H1 (cell line): ENCODE measurements at regions not wholly inside any gene's neighbourhood (a gene's known extent, or its start where the extent isn't known, plus 50 kb on each side); places are given as distances from the start of the nearest gene placed in this dataset.

Source experiments
- CTCF ChIA-PET: fragments of 300-600 bp; sonication (Branson Sonifier 250); formaldehyde crosslinking; loops from one replicate; lab custom pipeline; 2021; ENCODE audit not compliant: partially characterized antibody; lab: Charles Lee
- POLR2A ChIA-PET: fragments of 300-600 bp; sonication (Branson Sonifier 250); formaldehyde crosslinking; loops from one replicate; lab custom pipeline; 2021; ENCODE audit warnings: inconsistent platforms; ENCODE audit not compliant: partially characterized antibody; lab: Charles Lee
- DNase-seq, 2 experiments: peaks; one replicate each; pipeline versions ENCODE4 v3.0.0 to v3.0.0-alpha.2; 2010 to 2022; ENCODE audit warnings: low spot score in 2 of 2, low read depth in 1 of 2, mixed read lengths in 1 of 2
- FAIRE-seq: peaks from 2 replicates; lab custom pipeline; 2011; peaks lifted over from hg19 to GRCh38; lab: Jason Lieb, UNC
- H2AFZ ChIP-seq: 2 replicates; pipeline ENCODE4 v1.8.1; 2012; ENCODE audit warnings: low read length, inconsistent platforms
- H2AK5ac ChIP-seq: 2 replicates; pipeline ENCODE4 v1.6.1; 2013; ENCODE audit warnings: low read depth, low read length
- H2BK120ac ChIP-seq: replicated peaks from 2 replicates; pipeline ENCODE3; 2013; ENCODE audit warnings: low read depth, low read length, inconsistent platforms
- H2BK12ac ChIP-seq: 2 replicates; pipeline ENCODE4 v1.6.1; 2013; ENCODE audit warnings: low read depth, low read length
- H2BK15ac ChIP-seq: 2 replicates; pipeline ENCODE4 v1.6.1; 2013; ENCODE audit warnings: low read length
- H2BK20ac ChIP-seq: 2 replicates; pipeline ENCODE4 v1.6.1; 2013; ENCODE audit warnings: low read length
- H2BK5ac ChIP-seq: 2 replicates; pipeline ENCODE4 v1.6.1; 2013; ENCODE audit warnings: low read depth, low read length
- H3K14ac ChIP-seq: 2 replicates; pipeline ENCODE4 v1.6.1; 2013; ENCODE audit warnings: inconsistent platforms; ENCODE audit not compliant: insufficient read length
- H3K18ac ChIP-seq: 2 replicates; pipeline ENCODE4 v1.6.1; 2013; ENCODE audit warnings: low read length; ENCODE audit errors: extremely low read depth
- H3K23ac ChIP-seq: 2 replicates; pipeline ENCODE4 v1.6.1; 2013; ENCODE audit warnings: inconsistent platforms; ENCODE audit not compliant: insufficient read length
- H3K23me2 ChIP-seq: 2 replicates; pipeline ENCODE4 v1.6.1; 2013; ENCODE audit warnings: low read depth, low read length
- H3K27ac ChIP-seq: 2 replicates; pipeline ENCODE4 v1.6.1; 2011; ENCODE audit warnings: low read depth, low read length, inconsistent platforms
- H3K27me3 ChIP-seq, 4 experiments: replicated peaks in 1 of 4; 1 replicate in 1 of 4; 2 replicates in 3 of 4; pipeline versions ENCODE4 v1.6.1 to v1.8.1; 2011 to 2013; ENCODE audit warnings: low read length in 3 of 4, mild to moderate bottlenecking in 3 of 4, inconsistent platforms in 2 of 4, mixed read lengths in 2 of 4, moderate library complexity in 1 of 4; ENCODE audit not compliant: control insufficient read depth in 3 of 4, insufficient read depth in 3 of 4; ENCODE audit errors: extremely low read depth in 1 of 4
- H3K36me3 ChIP-seq, 4 experiments: 2 replicates each; pipeline versions ENCODE4 v1.6.1 to v1.8.1; 2011 to 2013; ENCODE audit warnings: mild to moderate bottlenecking in 4 of 4, low read length in 3 of 4, moderate library complexity in 2 of 4, control low read depth in 1 of 4, inconsistent platforms in 1 of 4; ENCODE audit not compliant: insufficient read depth in 4 of 4, control insufficient read depth in 2 of 4
- H3K4ac ChIP-seq: replicated peaks from 2 replicates; pipeline ENCODE3; 2013; ENCODE audit warnings: low read length, low read depth, mixed read lengths, inconsistent platforms; ENCODE audit not compliant: insufficient read length
- H3K4me1 ChIP-seq, 4 experiments: replicated peaks in 1 of 4; 1 replicate in 1 of 4; 2 replicates in 3 of 4; pipeline versions ENCODE4 v1.6.1 to v1.8.1; 2011 to 2013; ENCODE audit warnings: low read length in 3 of 4, inconsistent platforms in 2 of 4, mixed read lengths in 1 of 4; ENCODE audit not compliant: insufficient read depth in 4 of 4, control insufficient read depth in 3 of 4
- H3K4me2 ChIP-seq, 2 experiments: 2 replicates each; pipeline versions ENCODE4 v1.6.1 to v1.8.1; 2011 to 2013; ENCODE audit warnings: low read depth in 2 of 2, low read length in 2 of 2, control low read depth in 1 of 2, inconsistent platforms in 1 of 2, mild to moderate bottlenecking in 1 of 2; ENCODE audit not compliant: insufficient read depth in 1 of 2
- H3K4me3 ChIP-seq, 4 experiments: fragments of 200-600, 300-600 bp in 1 of 4; sonication (generic), shearing (Covaris generic), sonication (Bioruptor Twin) in 1 of 4; 2 replicates each; pipeline versions ENCODE4 v1.5.1 to v1.8.1; 2011 to 2016; ENCODE audit warnings: low read length in 4 of 4, low read depth in 3 of 4, control low read depth in 2 of 4, inconsistent platforms in 2 of 4, mild to moderate bottlenecking in 2 of 4, mixed read lengths in 1 of 4, moderate library complexity in 1 of 4; ENCODE audit not compliant: insufficient read depth in 2 of 4; ENCODE audit errors: extremely low read depth in 1 of 4
- H3K56ac ChIP-seq: replicated peaks from 2 replicates; pipeline ENCODE3; 2013; ENCODE audit warnings: low read depth, mild to moderate bottlenecking, mixed read lengths, low read length, inconsistent platforms; ENCODE audit not compliant: insufficient read length
- H3K79me1 ChIP-seq: 2 replicates; pipeline ENCODE4 v1.6.1; 2013; ENCODE audit warnings: low read depth, low read length, control low read depth
- H3K79me2 ChIP-seq, 2 experiments: 2 replicates each; pipeline versions ENCODE4 v1.6.1 to v1.8.1; 2012 to 2013; ENCODE audit warnings: low read length in 2 of 2, mild to moderate bottlenecking in 2 of 2, inconsistent platforms in 1 of 2; ENCODE audit not compliant: insufficient read depth in 2 of 2, control insufficient read depth in 1 of 2
- H3K9ac ChIP-seq, 4 experiments: replicated peaks in 1 of 4; 1 replicate in 1 of 4; 2 replicates in 3 of 4; pipeline versions ENCODE4 v1.6.1 to v1.8.1; 2011 to 2013; ENCODE audit warnings: low read depth in 3 of 4, low read length in 3 of 4, control low read depth in 2 of 4, mild to moderate bottlenecking in 2 of 4, moderate library complexity in 2 of 4, inconsistent platforms in 1 of 4; ENCODE audit errors: extremely low read depth in 1 of 4
- H3K9me3 ChIP-seq, 2 experiments: 2 replicates each; pipeline versions ENCODE4 v1.6.1 to v1.8.1; 2012 to 2013; ENCODE audit warnings: mild to moderate bottlenecking in 2 of 2, moderate library complexity in 2 of 2, control low read depth in 1 of 2, inconsistent platforms in 1 of 2, low read depth in 1 of 2, low read length in 1 of 2, mixed read lengths in 1 of 2; ENCODE audit not compliant: insufficient read depth in 2 of 2
- H4K20me1 ChIP-seq, 2 experiments: replicated peaks in 1 of 2; 2 replicates each; pipeline versions ENCODE3 to v1.8.1; 2011 to 2013; ENCODE audit warnings: inconsistent platforms in 2 of 2, low read length in 2 of 2, mild to moderate bottlenecking in 1 of 2; ENCODE audit not compliant: insufficient read depth in 2 of 2, control insufficient read depth in 1 of 2
- H4K5ac ChIP-seq: 2 replicates; pipeline ENCODE4 v1.6.1; 2013; ENCODE audit warnings: low read length, low read depth, mixed read lengths, inconsistent platforms; ENCODE audit not compliant: insufficient read length
- H4K8ac ChIP-seq: 2 replicates; pipeline ENCODE4 v1.8.0; 2013; ENCODE audit warnings: mild to moderate bottlenecking, moderate library complexity, low read length, inconsistent platforms; ENCODE audit not compliant: insufficient read depth; ENCODE audit errors: extremely low read depth
- H4K91ac ChIP-seq: replicated peaks from 2 replicates; pipeline ENCODE3; 2013; ENCODE audit warnings: low read length, mixed read lengths, inconsistent platforms; ENCODE audit not compliant: insufficient read length
- BACH1 ChIP-seq: IDR thresholded peaks from 2 replicates; pipeline ENCODE4 v1.6.1; 2012; ENCODE audit warnings: low read length, improper control_type of control experiment
- JUND ChIP-seq: IDR thresholded peaks from 2 replicates; pipeline ENCODE4 v1.6.1; 2011; ENCODE audit warnings: mild to moderate bottlenecking, improper control_type of control experiment, low read length
- MAFK ChIP-seq: IDR thresholded peaks from 2 replicates; pipeline ENCODE4 v1.6.1; 2012; ENCODE audit warnings: low read depth, mild to moderate bottlenecking, improper control_type of control experiment, low read length
- RAD21 ChIP-seq, 2 experiments: IDR thresholded peaks in 1 of 2; conservative IDR thresholded peaks in 1 of 2; 2 replicates each; pipeline ENCODE4 v1.6.1; 2011; ENCODE audit warnings: low read depth in 2 of 2, low read length in 2 of 2, improper control_type of control experiment in 1 of 2, inconsistent platforms in 1 of 2, mild to moderate bottlenecking in 1 of 2, moderate library complexity in 1 of 2
- WGBS, 2 experiments: shearing (Covaris generic) in 1 of 2; methylation state at CpG; one replicate each; pipeline versions ENCODE4 v1.1.6 to v1.1.7; 2013 to 2015; ENCODE audit warnings: low lambda C conversion rate in 2 of 2, mixed read lengths in 2 of 2, inconsistent platforms in 1 of 2, low coverage in 1 of 2, missing lambda C conversion rate in 1 of 2; ENCODE audit not compliant: insufficient replicate concordance in 2 of 2, insufficient coverage in 1 of 2, insufficient read length in 1 of 2; ENCODE audit errors: extremely low coverage in 1 of 2, missing lambda C conversion rate in 1 of 2; 5-methylcytosine and 5-hydroxymethylcytosine counted together

- DNase-seq: no peak
- Histone ChIP-seq H2AFZ (no peak overlapping the region; the same call in 1 of the 2 replicates), H3K14ac (no peak overlapping the region), H2BK15ac (no peak overlapping the region), H3K4ac (no peak overlapping the region), H2BK20ac (no peak overlapping the region), H3K4me2 (no peak overlapping the region), H3K18ac (no peak overlapping the region), H3K23ac (no peak overlapping the region), H2BK12ac (no peak overlapping the region), H3K27me3 (no peaks in the 10 kb centered on the region), H3K36me3 (no peaks in the 10 kb centered on the region), H3K23me2 (no peaks in the 10 kb centered on the region), H3K79me2 (no peaks in the 10 kb centered on the region), H2AK5ac (no peak overlapping the region), H3K9me3 (no peaks in the 10 kb centered on the region), H4K8ac (no peak overlapping the region), H3K9ac (no peak overlapping the region), H2BK120ac (no peak overlapping the region), H3K56ac (no peak overlapping the region), H3K79me1 (no peaks in the 10 kb centered on the region), H3K27ac (no peak overlapping the region), H4K20me1 (no peaks in the 10 kb centered on the region), H4K91ac (no peak overlapping the region), H3K4me3 (no peak overlapping the region), H3K4me1 (no peaks in the 10 kb centered on the region), H4K5ac (no peak overlapping the region), H2BK5ac (no peak overlapping the region)
- TF ChIP-seq RAD21 (IDR thresholded peaks at IDR 0.05 in 1 of 2, conservative IDR thresholded peaks at IDR 0.05 in 1 of 2; ENCODE audit: low read depth in 2 of 2, low read length in 2 of 2) (no peak), JUND (no peak), MAFK (no peak), BACH1 (no peak)
- 86% methylated on average over 14 of the region's 14 CpGs; no CpG with 5 or more reads in 1 of the 2 experiments for WGBS, 2 experiments
- CTCF ChIA-PET: no interaction called here
- POLR2A ChIA-PET: no interaction called here
- no peak for FAIRE-seq
Measured at GRCh38 chr13:107907065-107907805, 308.1 kb downstream of the LIG4 start.
